A549 (cell line): ENCODE measurements at regions not wholly inside any gene's neighbourhood (a gene's known extent, or its start where the extent isn't known, plus 50 kb on each side); places are given as distances from the start of the nearest gene placed in this dataset.

Source experiments
- ATOH8 ChIP-seq: fragments of 250-450 bp; sonication (Bioruptor Pico); IDR thresholded peaks from 2 replicates; pipeline ENCODE4 v1.5.0; 2020; ENCODE audit warnings: low read depth, mild to moderate bottlenecking, moderate library complexity
- CTCF ChIP-seq: fragments of >200 bp; sonication (Bioruptor Twin); formaldehyde crosslinking; IDR thresholded peaks from 3 replicates; pipeline ENCODE4 v1.5.1; 2016
- EHMT2 ChIP-seq: fragments of 200-600 bp; sonication (generic); IDR thresholded peaks from 2 replicates; pipeline ENCODE4 v1.6.1; 2016; ENCODE audit warnings: antibody characterized with exemption, low read depth, mild to moderate bottlenecking, moderate library complexity
- EP300 ChIP-seq, 2 experiments: fragments of >200 bp; sonication (Bioruptor Twin); formaldehyde crosslinking; IDR thresholded peaks; 2 replicates in 1 of 2; 3 replicates in 1 of 2; pipeline ENCODE4 v1.6.1; 2016 to 2017
- HDAC2 ChIP-seq: fragments of 200-600 bp; sonication (generic); IDR thresholded peaks from 2 replicates; pipeline ENCODE4 v1.6.1; 2016
- MYC ChIP-seq: IDR thresholded peaks from 2 replicates; pipeline ENCODE4 v1.6.1; 2012; ENCODE audit warnings: mild to moderate bottlenecking, inconsistent platforms, low read length, improper control_type of control experiment, borderline replicate concordance
- POLR2A ChIP-seq: IDR thresholded peaks from 2 replicates; pipeline ENCODE4 v1.6.1; 2012; ENCODE audit warnings: mild to moderate bottlenecking, low read length
- RAD21 ChIP-seq, 2 experiments: fragments of >200 bp in 1 of 2; sonication (Bioruptor Twin) in 1 of 2; formaldehyde crosslinking in 1 of 2; IDR thresholded peaks in 1 of 2; conservative IDR thresholded peaks in 1 of 2; 2 replicates in 1 of 2; 3 replicates in 1 of 2; pipeline ENCODE4 v1.6.1; 2012 to 2018; ENCODE audit warnings: inconsistent platforms in 1 of 2
- REST ChIP-seq: fragments of 200-600 bp; sonication (generic); IDR thresholded peaks from 2 replicates; pipeline ENCODE4 v1.6.1; 2016; ENCODE audit warnings: antibody characterized with exemption, mild to moderate bottlenecking, moderate library complexity
- RFX5 ChIP-seq: fragments of 450-650 bp; IDR thresholded peaks from 2 replicates; pipeline ENCODE4 v1.7.1; 2014; ENCODE audit warnings: antibody characterized with exemption, mild to moderate bottlenecking, moderate library complexity
- USF2 ChIP-seq: fragments of 450-650 bp; IDR thresholded peaks from 2 replicates; pipeline ENCODE4 v1.6.1; 2014; ENCODE audit warnings: antibody characterized with exemption

- TF ChIP-seq EP300 (IDR thresholded peaks at IDR 0.05) (no peak), REST (no peak), CTCF (no peak), RAD21 (conservative IDR thresholded peaks at IDR 0.05 in 1 of 2, IDR thresholded peaks at IDR 0.05 in 1 of 2) (no peak), HDAC2 (no peak), RFX5 (no peak), MYC (no peak), EHMT2 (no peak), USF2 (no peak), ATOH8 (CRISPR knock-in tag) (no peak), POLR2A (no peak)
Observed at GRCh38 chr3:19808834-19809233, 125.2 kb downstream of the EFHB start.
